NT2/D1 (cell line): ENCODE measurements at regions not wholly inside any gene's neighbourhood (a gene's known extent, or its start where the extent isn't known, plus 50 kb on each side); places are given as distances from the start of the nearest gene placed in this dataset.

Experiments
- SUZ12 ChIP-seq: IDR thresholded peaks from 2 replicates; pipeline ENCODE4 v1.6.1; 2011; ENCODE audit not compliant: insufficient read length, insufficient read depth; ENCODE audit errors: extremely low read depth
- ZNF274 ChIP-seq: IDR thresholded peaks from 2 replicates; pipeline ENCODE4 v1.6.1; 2011; ENCODE audit warnings: mild to moderate bottlenecking, low read depth, low read length

GRCh38 chr3:88301996-88302393, 152.2 kb downstream of the C3orf38 start:
- TF ChIP-seq ZNF274 (no peak), SUZ12 (no peak)
